NOMO-1 treated with DMSO at 0.1 percent for 48 hours (cell line): ENCODE measurements at regions not wholly inside any gene's neighbourhood (a gene's known extent, or its start where the extent isn't known, plus 50 kb on each side); places are given as distances from the start of the nearest gene placed in this dataset.
"Not testable (repeated sequence)": the region's sequence is repeated elsewhere in the genome, so short reads cannot be mapped to it uniquely, and the experiment has no call there.

Experiments
- DNase-seq: peaks from one replicate; lab custom pipeline; 2025; ENCODE audit not compliant: unreplicated experiment; lab: John Stamatoyannopoulos, UW

DNA sequence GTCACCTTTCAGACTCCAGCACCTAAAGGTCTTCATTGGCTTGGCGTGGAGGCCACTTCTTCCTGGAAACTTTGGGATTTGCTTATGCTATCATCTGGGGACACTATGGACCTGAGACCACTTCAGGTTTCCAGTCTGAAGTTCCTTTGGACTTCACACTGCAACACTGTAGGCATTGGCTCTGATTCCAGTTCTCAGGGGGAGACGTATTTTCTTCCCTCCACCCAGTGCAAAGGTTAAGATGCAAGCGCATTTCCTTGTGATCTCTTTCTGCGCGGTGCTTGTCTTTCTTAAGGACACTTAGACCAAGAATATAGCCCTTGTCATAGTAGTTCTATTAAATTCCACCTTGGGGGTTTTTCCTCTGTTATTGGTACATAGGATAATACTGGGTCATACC is 299.8 kb downstream of the TSHZ3 start:
- no peak for DNase-seq

DNA sequence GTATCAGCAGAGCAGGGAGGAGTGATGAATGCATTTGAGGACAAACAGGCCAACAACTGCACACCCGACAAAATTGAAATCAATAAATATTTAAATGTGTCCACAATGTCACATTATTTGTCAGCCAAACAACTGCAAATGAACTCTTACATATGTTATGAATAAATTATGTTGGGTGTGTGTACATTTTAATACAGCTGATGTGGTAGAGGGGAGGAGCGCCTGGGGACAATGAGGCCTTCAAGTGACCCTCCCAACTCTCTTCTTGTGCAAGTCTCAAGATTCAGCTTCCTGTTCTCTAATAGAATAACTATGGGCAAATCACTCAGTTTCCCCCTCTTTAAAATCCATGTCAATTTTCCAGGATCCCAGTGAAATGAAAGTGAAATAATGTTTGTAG is 303.2 kb downstream of the TSHZ3 start:
- DNase-seq: no peak

DNA sequence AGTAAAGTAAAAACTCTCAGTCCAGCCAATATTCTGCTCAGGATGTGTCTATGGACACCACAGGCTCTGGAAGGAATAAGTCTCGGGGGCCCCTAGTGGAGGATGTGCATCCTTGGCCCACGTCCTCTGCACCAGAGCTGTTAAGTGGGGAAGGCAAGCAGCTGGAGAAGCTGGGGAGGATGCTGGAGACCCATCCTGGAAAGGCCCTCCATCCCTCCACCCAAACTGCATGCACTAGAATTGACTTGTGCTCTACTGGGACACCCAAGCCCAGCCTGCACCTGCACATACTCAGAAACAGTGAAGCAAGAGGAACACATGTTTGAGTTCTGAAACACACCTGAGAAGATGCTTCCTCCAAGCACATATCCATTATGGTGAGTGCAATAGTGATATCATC is 307.8 kb downstream of the TSHZ3 start:
- DNase-seq: no peak

DNA sequence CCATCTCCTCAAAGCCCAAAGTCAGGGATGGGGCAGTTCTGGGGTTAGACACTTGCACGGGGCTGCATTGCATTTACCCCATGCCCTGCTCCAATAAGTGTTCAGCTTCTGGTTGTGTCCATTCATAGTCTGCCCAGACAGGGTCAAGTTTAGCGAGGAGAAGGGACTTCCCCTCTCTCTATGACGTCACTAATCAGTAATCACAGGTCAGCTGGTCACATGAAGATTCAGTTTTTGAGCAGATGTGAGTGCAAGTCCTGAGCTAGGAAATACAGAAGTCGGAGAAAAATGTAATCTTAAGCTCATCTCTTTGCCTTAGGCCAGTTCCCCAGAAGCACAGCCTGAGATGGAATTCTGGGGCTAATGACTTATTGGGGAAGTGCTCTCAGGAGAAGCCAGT is 310.1 kb downstream of the TSHZ3 start:
- no peak for DNase-seq

DNA sequence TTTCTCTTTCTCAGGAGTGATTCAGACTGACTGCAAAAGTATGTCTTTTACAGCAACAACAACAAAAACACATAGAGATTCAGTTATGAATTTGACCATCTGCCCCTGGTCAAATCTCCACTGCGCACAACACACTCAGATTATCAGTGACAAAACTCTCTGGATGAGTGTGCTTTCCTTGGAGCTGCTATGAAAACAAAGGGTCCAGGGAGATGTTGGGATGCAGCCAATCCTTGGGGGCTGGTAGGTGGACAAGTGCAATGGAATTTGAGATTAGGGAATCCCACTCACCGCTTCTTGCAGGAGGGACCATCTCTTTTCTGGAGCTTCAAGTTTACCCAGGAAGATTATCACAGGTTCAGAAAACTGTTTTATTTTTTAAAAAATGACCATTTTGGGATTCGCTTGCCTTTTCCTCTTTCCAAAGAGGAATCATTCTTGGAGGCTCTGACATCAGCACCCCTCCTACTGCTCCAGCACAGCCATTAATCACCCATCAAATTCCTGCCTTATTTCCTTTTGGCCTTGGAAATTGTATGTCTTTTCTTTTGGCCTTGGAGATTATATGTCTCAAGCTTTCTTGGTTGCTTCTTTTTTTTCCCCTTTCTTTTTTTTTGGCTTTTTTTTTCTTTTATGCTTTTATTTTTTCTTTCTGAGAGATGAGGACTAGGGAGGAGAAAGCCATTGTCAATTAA is 311.8 kb downstream of the TSHZ3 start:
- DNase-seq: no peak

DNA sequence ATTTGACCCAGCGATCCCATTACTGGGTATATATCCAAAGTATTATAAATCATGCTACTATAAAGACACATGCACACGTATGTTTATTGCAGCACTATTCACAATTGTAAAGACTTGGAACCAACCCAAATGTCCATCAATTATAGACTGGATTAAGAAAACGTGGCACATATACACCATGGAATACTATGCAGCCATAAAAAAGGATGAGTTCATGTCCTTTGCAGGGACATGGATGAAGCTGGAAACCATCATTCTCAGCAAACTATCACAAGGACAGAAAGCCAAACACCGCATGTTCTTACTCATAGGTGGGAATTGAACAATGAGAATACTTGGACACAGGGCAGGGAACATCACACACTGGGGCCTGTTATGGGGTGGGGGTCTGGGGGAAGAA is 317.8 kb downstream of the TSHZ3 start:
- DNase-seq: not testable (repeated sequence)

DNA sequence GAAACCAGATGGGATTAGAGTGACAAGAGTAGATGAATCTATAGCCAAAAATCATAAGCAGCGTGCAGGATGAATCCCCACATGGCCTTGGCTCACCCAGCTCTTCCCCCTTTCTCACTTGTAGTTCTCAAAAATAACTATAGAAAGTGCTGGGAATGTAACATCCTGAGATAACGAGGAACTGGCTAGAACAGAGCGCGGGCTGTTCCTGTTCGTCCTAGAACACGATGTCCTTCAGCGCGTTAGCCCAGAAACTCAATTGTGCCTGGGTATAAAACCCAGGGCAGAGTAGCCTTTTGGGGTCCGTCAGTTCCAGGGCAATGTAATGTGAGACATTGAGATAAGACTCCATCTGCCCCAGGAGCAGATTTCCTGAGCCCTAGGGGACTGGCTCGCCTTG is 326.2 kb downstream of the TSHZ3 start:
- no peak for DNase-seq

DNA sequence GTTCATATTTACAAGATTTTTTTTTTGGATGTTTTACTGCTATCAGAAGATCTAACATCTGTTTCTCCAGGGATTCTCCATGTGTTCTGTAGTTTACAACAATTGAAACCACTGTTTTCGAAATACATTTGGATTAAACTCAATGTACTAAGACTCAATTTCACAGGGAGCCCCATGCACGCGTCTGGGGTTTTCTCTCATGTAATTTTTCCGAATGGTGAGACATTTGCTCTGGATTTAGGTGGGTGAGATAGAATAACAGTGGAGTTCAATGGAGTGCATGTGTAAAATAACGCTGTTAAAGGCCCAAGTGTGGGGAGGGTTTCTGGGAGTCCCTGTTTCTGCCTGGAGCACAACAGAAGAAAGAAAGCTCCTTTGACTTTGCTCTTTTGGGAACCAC is 330.3 kb downstream of the TSHZ3 start:
- DNase-seq: no peak

DNA sequence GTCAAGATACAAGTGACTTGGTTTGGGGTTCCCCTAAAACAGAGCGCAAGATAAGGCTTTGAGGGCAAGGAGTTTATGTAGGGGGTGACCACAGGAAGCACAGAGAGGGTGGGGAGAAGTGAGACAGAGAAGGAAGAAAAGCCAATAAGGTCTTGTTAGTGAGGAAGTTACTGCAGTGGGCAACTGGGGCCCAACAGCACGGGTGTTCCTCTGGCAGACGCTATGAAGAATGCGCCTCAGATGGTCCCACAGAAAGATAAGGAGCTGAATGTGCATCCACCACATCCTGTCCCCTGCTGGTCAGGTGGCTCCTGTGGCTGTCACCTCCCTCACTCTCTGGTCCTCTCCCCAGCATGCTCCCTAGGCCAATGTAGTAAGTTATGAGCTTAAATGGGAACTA is 333.5 kb downstream of the TSHZ3 start:
- DNase-seq: no peak

DNA sequence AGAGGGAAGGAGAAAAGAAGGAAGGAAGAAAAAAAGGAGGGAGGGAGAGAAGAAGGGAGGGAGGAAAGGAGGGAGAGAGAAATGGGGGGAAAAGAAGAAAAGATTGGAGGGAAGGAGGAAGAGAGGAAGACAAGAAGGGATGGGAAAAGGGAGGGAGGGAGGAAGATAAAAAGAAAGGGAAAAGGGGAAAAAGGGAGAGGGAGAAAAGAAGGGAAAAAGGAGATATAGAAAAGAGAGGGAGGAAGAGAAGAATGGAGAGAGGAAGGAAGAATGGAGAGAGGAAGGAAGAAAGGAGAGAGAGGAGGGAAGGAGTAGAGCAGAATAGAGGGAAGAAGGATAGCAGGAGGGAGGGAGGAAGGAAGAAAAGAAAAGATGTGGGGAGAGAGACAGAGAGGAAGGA is 334.6 kb downstream of the TSHZ3 start:
- DNase-seq: no peak

DNA sequence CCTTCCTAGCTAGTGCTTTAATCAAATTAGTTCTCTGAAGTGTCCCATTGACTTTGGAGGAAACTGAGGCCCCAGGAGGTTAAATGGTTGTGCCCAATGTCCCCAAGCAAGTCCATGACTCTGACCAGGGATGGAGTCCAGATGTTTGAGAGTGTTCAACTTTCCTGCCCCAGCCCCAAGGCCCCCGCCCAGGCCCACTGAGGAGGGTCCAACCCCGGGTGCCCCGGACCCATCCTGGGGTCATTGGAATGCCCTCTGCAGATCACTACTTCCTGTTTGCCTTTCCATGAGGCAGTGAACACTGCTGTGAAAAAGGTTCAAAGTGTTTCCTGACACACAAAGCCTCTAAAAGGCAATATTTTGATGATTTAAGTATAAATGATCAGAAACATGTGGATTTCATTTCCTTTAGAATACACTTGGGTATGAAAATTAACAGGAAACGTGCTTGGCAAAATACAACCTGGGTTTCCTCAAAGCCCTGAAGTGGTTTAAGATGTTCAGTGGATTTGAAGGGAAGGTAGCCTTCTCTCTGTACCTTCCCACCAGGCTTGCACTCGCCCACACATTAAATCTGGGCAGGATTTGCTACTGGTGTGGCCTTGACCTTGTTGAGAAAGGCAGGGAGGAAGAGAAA is 335.7 kb downstream of the TSHZ3 start:
- DNase-seq: no peak

DNA sequence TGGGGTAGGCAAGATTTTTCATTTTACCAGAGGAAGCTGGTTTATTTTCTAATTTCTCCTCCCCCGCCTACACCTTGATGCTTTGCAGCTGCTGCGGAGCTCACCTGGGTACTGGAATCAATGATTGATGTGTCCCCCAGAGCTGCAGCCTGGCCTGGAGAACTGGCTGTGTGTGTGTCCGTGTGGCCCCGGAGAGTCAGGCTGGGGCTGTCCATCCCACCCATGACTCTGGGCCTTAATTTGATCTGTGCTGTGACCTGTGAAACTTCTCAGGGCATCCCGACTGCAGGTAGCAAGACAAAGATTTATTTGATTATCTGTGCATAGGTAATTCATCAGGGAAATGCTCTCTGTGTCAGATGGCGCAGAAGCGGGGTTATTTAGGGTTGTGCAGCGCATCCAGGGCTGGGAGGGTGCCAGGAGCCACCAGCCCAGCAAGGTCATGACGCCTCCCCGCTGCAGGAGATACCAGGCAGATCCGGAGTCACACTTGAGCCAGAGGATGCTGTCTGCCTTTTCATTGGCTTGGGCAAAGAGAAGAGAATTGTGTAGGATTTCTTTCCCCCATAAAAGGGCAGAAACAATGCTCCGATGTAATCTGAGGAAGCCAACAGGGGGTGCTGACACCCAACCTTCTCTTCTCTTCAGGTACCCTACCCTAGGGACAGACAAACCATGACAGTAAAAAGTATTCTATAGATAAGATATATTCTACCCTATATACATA is 346.6 kb downstream of the TSHZ3 start:
- DNase-seq: no peak

DNA sequence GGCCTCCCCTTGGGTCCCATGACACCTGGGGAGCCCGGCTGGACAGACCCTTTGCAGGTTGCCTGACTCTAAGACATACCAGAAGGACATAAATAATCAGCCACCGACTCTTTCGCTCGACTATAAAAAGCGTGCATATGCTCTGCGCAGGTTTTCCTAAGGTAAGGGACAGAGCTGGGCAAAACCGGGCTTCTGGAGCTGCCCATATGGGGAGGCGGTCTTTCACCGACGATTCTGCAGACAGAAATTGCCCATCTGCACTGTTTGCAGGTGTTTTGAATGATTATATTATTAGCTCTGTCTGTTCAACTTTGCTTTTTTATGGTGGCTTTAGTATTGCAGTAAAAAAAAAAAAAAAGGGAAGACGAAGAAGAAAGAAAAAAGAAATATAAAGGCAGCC is 347.2 kb downstream of the TSHZ3 start:
- DNase-seq: no peak

DNA sequence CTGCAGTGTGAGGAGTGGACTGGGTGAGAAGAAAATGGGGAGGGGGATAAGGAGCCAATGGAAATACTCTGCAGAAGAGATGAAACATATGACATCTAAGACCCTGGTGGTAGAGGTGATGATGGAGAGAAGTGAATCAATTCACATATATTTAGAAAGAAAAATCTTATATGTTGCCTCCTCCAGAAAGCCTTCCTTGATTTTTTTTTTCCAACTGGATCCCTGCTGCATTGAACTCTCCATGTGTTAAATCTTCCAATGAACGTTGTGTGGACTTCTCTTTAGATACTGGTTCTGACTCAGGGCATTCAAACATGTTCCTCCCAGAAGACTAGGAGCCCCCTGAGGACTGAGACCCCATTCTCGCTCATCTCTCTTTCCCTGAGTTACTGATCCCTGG is 348.3 kb downstream of the TSHZ3 start:
- no peak for DNase-seq

DNA sequence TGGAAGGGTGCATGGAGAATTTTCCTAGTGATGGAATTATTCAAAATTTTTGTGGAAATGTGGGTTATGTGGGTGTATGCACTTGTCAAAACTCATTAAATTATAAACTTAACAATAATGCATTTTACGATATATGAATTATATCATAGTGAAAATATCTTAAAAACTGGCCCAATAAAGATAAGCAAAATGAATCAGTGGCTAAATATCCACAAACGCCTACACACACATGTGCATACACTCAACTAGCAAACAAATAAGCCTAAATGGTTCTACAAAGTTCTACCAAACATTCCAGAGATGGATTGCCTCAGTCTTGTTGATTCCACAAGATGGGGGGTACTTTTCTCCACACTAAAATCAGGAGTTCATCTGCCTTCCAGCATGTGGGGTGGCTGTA is 349.5 kb downstream of the TSHZ3 start:
- DNase-seq: no peak

DNA sequence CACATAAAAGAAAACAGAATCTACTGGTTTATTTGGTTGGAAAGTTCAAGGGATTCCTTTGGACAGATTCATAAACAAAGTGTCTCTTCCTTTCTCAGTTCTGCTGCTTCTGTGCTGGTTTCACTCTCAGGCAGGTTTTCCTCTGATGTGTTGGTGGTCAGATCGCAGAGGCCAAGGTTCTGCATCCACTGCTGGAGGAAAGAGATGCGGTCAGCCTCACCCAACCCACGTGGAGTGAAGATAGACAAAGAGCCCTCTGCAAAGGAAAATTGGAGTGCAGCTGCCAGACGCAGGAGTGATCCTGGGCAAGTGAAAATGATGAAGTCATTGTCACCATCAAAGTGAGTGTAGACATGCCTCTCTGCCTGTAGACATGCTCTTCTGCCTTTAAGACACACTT is 352.0 kb downstream of the TSHZ3 start:
- no peak for DNase-seq

DNA sequence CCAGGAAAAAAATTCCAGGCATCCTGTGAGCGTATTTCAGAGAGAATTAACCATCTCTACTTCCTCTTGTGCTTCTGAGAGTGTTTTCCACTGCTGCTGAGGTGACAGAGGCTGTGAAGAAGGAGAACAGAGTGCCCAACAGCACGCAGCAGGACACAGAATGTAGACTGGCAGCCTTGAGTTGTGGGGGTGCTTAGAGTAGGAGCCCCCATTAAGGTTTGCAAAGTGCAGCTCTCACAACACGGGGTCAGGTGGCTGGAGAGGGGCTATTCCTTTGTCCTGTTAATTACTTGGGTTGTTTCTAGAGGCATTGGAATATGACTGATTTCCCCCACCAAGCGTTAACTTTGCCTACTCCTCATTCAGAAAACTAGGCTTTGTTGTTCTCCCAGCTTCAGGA is 370.6 kb downstream of the TSHZ3 start:
- no peak for DNase-seq

DNA sequence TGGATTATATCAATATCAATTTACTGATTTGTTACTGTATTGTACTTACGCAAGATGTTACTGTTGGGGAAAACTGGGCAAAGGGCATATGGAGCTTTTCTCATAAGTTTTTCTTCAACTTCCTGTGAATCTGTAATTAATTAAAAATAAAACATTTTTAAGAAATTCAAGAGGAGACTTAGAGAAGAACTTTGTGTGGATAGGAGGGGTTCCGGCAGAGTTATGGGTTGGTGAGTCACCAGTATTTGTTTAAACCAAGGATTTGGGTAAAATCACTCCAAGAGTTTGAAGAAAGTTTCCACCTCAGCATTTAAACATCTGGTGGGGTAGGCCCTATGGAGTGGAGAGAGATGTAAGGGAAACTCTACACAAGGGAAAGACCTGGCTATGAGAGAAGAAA is 379.6 kb downstream of the TSHZ3 start:
- no peak for DNase-seq

DNA sequence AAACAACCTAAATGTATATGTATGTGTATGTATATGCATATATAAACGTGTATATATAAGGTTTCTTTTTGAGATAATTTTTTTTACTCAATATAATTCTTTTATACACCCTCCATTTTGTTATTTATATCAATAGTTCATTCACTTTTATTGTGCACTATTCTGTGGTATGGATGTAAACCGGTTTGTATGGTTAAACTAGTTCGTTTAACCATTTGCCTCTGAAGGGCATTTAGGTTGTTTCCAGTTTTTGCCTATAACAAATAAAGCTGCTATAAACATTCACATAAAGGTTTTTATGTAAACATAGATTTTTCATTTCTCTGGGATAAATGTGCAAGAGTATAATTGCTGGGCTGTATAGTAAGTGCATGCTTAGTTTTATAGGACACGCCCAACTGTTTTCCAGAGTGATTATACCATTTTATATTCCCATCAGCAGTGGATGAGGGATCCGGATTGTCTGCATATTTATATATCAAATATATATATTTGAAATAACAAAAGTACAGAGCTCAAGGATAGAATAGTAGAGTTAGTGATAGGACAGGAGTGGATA is 380.3 kb downstream of the TSHZ3 start:
- DNase-seq: no peak

DNA sequence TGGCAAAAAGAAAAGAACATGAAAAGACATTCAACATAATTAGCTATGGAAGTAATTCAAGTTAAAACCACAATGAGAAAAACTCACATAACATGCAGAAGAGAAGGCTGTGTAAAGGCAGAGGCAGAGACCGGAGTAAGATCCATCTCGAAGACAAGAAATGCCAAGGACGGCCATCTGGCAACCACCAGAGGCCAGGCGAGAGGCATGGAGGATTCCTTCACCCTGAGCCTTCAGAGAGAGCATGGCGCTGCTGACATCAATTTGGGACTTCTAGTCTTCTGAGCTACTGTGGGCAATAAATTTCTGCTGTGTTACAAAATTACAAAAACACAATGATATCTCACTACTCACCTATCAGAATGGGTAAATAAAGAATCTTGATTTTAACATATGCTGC is 381.0 kb downstream of the TSHZ3 start:
- no peak for DNase-seq

DNA sequence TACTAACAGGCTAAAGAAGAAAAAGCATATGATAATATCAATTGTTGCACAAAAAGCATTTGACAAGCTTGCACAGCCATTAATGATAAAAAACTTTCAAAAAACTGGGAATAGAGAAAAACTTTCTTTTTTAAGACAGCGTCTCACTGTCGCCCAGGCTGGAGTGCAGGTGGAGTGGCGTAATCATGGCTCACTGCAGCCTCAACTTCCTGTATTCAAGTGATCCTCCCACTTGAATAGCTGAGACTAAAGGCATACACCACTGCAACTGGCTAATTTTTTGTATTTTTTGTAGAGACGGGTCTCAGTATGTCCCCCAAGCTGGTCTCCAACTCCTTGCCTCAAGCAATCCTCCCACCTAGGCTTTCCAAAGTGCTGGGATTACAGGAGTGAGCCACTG is 382.8 kb downstream of the TSHZ3 start:
- DNase-seq: no peak

DNA sequence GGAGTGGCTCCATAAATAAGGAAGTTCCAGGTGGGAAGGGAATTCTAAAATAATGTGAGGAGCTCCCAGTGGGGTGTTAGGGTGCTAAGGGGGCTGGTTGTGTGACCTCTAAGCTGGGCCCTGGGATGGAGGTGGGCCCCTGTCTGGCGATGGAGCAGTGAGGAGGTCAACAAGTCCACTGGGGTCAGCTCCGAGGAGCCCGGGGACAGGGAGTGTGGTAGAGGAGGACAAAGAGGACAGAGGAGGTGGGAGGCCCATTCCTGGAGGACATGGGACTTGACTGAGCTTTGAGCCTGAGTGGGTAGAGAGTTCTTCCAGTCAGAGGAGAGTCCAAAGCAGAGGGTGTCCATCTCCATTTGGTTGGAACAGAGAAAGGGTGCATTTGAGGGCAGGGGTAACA is 390.2 kb downstream of the TSHZ3 start:
- no peak for DNase-seq
